ENCODE measurements at regions not wholly inside any gene's neighbourhood (a gene's known extent, or its start where the extent isn't known, plus 50 kb on each side); places are given as distances from the start of the nearest gene placed in this dataset.
A peak's percentile ranks its signal among the peaks of the same experiment; 100 is the strongest.

GRCh38 chr7:25558605-25559004 is 330.3 kb upstream of the NPVF start:
- TF ChIP-seq CTCF (IDR thresholded peaks at IDR 0.05; ENCODE audit: low read depth, low read length) = no peak
- no peak for DNase-seq
- H3K36me3 ChIP-seq = no peaks in the 10 kb centered on the region
- H3K4me3 ChIP-seq (ENCODE audit: low read depth, low read length) = no peak overlapping the region
- peaks cover 4% of the 10 kb centered on the region for H3K9me3 ChIP-seq (ENCODE audit: severe bottlenecking)
- H3K27ac ChIP-seq = no peak overlapping the region
- no peaks in the 10 kb centered on the region for H3K27me3 ChIP-seq (ENCODE audit: insufficient read depth, low read depth, severe bottlenecking)

DNA sequence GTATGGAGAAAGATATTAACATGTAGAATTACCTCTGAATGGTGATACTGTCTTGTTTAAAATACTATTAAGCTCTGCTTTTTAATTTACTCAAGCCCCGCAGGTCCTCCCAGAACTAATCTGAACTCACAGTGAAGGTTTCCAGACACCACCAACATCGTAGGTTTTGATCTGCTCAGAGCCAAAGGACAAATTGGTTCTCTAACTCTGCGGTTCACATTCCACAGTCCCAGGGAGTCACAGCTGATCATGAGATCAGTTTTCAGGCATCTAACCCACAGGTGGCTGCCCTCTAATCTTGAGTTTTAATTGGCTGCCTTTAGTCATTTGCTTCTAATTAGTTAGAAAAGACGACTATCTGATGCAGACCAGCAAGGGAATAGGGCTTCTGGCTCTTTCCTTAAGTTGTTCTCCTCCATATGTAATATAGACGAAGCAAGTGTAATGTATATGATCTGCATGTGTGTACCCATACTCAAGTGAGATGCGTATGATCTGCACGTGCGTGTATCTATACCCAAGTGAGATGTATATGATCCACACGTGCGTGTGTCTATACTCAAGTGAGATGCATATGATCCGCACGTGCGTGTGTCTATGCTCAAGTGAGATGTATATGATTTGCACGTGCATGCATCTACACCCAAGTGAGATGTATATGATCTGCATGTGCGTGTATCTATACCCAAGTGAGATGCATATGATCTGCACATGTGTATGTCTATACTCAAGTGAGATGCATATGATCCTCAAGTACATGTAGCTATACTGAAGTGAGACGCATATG is 331.5 kb upstream of the NPVF start:
- DNase-seq = no peak
- no peak for TF ChIP-seq CTCF (IDR thresholded peaks at IDR 0.05; ENCODE audit: low read depth, low read length)

GRCh38 chr7:25562673-25563182 is 334.4 kb upstream of the NPVF start:
- Histone ChIP-seq H3K27ac (no peak overlapping the region), H3K36me3 (no peaks in the 10 kb centered on the region), H3K4me3 (ENCODE audit: low read depth, low read length) (no peak overlapping the region), H3K27me3 (ENCODE audit: insufficient read depth, low read depth, severe bottlenecking) (no peaks in the 10 kb centered on the region), H3K9me3 (ENCODE audit: severe bottlenecking) (peaks cover 4% of the 10 kb centered on the region)
- no peak for DNase-seq
- no peak for TF ChIP-seq CTCF (IDR thresholded peaks at IDR 0.05; ENCODE audit: low read depth, low read length)

More for the DNA sequence above, 331.5 kb upstream of the NPVF start:
- Histone ChIP-seq H3K36me3 (no peaks in the 10 kb centered on the region), H3K9me3 (ENCODE audit: severe bottlenecking) (peaks cover 4% of the 10 kb centered on the region), H3K27me3 (ENCODE audit: insufficient read depth, low read depth, severe bottlenecking) (no peaks in the 10 kb centered on the region), H3K27ac (no peak overlapping the region), H3K4me3 (ENCODE audit: low read depth, low read length) (no peak overlapping the region)

- Histone ChIP-seq H3K9me3 (ENCODE audit: severe bottlenecking) (no peaks in the 10 kb centered on the region), H3K36me3 (no peaks in the 10 kb centered on the region), H3K27me3 (ENCODE audit: insufficient read depth, low read depth, severe bottlenecking) (no peaks in the 10 kb centered on the region), H3K4me3 (ENCODE audit: low read depth, low read length) (no peak overlapping the region), H3K27ac (no peak overlapping the region)
- no peak for TF ChIP-seq CTCF (IDR thresholded peaks at IDR 0.05; ENCODE audit: low read depth, low read length)
- DNase-seq = no peak
Measured at GRCh38 chr7:25565002-25565401, 336.7 kb upstream of the NPVF start.

GRCh38 chr7:25565949-25566348 is 337.7 kb upstream of the NPVF start:
- peak; percentile 32 for DNase-seq
- peak; percentile 78 for TF ChIP-seq CTCF (IDR thresholded peaks at IDR 0.05; ENCODE audit: low read depth, low read length)

More at GRCh38 chr7:25565949-25566348, 337.7 kb upstream of the NPVF start:
- Histone ChIP-seq H3K9me3 (ENCODE audit: severe bottlenecking) (no peaks in the 10 kb centered on the region), H3K36me3 (no peaks in the 10 kb centered on the region), H3K4me3 (ENCODE audit: low read depth, low read length) (no peak overlapping the region), H3K27me3 (ENCODE audit: insufficient read depth, low read depth, severe bottlenecking) (no peaks in the 10 kb centered on the region), H3K27ac (peak overlapping the region; percentile 21; the same call in 1 of the 2 replicates)

Measured in WERI-Rb-1 (cell line).